ENCODE measurements at regions not wholly inside any gene's neighbourhood (a gene's known extent, or its start where the extent isn't known, plus 50 kb on each side); places are given as distances from the start of the nearest gene placed in this dataset.

DNA sequence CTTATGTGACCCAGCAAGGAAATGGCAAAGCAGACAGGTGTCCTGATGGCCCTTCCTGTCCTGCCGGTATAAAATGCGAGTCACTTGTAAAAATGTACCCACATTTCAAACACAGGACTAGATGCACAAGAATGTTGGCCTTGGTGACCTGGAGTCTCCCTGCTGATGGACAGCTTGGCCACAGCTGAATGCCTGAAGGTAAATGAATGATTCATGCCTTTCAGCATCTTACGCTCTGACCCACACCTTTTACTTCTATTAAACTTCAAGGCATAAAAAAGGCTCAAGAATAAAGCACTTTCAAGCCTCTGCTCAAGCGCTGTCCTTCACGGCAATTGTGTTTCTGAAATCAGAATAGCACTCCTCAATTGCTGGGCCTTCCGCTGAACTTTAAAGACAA is 228.0 kb upstream of the SLCO3A1 start:
- no peak for DNase-seq
- intact Hi-C loops (cut with micrococcal nuclease; ENCODE audit: unreplicated experiment), result no loop called here
- TF ChIP-seq, protein P1, sequence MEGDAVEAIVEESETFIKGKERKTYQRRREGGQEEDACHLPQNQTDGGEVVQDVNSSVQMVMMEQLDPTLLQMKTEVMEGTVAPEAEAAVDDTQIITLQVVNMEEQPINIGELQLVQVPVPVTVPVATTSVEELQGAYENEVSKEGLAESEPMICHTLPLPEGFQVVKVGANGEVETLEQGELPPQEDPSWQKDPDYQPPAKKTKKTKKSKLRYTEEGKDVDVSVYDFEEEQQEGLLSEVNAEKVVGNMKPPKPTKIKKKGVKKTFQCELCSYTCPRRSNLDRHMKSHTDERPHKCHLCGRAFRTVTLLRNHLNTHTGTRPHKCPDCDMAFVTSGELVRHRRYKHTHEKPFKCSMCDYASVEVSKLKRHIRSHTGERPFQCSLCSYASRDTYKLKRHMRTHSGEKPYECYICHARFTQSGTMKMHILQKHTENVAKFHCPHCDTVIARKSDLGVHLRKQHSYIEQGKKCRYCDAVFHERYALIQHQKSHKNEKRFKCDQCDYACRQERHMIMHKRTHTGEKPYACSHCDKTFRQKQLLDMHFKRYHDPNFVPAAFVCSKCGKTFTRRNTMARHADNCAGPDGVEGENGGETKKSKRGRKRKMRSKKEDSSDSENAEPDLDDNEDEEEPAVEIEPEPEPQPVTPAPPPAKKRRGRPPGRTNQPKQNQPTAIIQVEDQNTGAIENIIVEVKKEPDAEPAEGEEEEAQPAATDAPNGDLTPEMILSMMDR (IDR thresholded peaks at IDR 0.05; ENCODE audit: unreplicated experiment), result no peak
- Mint-ChIP-seq H3K36me3 (ENCODE audit: insufficient read depth, unreplicated experiment) (no peaks in the 10 kb centered on the region), H3K9me3 (ENCODE audit: low read depth, unreplicated experiment) (no peaks in the 10 kb centered on the region), H3K27me3 (ENCODE audit: unreplicated experiment) (no peaks in the 10 kb centered on the region), H3K4me3 (ENCODE audit: low read depth, unreplicated experiment) (no peak overlapping the region), H3K27ac (ENCODE audit: unreplicated experiment) (no peak overlapping the region), H3K4me1 (ENCODE audit: low read depth, unreplicated experiment) (no peaks in the 10 kb centered on the region)
- CTCF ChIA-PET, result interaction anchor here (1.6 kb wide), 1 partner anchor 9 kb away, joined by 3 read pairs; no protein-coding TSS in a partner anchor
- no TSS peak for BruUV-seq (replicated peaks)

DNA sequence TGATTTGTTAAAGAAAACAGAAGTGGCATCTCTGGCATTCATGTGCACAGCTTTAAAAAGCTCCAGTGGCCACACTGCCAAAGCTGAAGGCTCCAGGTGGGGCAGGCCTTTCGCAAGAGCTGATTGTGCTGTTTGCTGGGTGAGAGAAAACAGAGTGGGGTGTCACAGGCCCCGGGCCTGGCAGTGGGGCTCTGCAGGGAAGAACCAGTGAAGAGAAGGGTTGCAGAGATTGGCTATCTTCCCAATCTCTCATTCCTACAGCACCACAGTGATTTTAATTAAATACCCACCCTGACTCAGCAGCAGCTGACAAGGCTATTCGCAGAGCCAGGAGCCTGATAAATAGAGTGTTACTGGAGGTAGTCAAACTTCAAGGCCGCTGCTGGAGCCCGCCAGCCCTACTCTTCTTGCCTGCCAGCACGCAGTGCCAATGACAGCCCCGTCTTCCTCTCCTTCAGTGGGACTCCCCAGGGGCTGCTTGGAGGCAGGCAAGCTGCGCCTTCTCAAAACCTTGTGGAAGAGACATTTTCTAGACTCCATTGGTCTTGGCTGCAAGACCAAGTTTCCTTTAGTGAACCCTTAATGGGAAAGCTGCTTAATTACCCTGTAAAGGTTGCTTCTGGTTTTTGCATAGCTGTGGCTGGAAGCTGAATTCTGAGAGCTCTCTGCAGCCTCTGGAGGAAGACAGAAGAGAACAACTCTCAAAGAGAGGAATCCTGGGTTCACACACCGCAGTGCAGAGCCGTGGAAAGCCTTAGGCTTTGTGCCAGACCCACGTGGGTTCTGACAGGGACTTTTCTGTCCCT is 225.8 kb upstream of the SLCO3A1 start:
- H3K27me3 Mint-ChIP-seq (ENCODE audit: unreplicated experiment), result no peaks in the 10 kb centered on the region
- H3K27ac Mint-ChIP-seq (ENCODE audit: unreplicated experiment), result no peak overlapping the region
- H3K36me3 Mint-ChIP-seq (ENCODE audit: insufficient read depth, unreplicated experiment), result no peaks in the 10 kb centered on the region
- CTCF ChIA-PET, result no interaction called here
- H3K9me3 Mint-ChIP-seq (ENCODE audit: low read depth, unreplicated experiment), result no peaks in the 10 kb centered on the region
- intact Hi-C loops (cut with micrococcal nuclease; ENCODE audit: unreplicated experiment), result no loop called here
- no TSS peak for BruUV-seq (replicated peaks)
- TF ChIP-seq, protein P1 (IDR thresholded peaks at IDR 0.05; ENCODE audit: unreplicated experiment), result no peak
- no peak overlapping the region for H3K4me3 Mint-ChIP-seq (ENCODE audit: low read depth, unreplicated experiment)
- H3K4me1 Mint-ChIP-seq (ENCODE audit: low read depth, unreplicated experiment), result no peaks in the 10 kb centered on the region
- DNase-seq, result no peak

- no TSS peak for BruUV-seq (replicated peaks)
- Mint-ChIP-seq H3K4me1 (ENCODE audit: low read depth, unreplicated experiment) (no peaks in the 10 kb centered on the region), H3K27ac (ENCODE audit: unreplicated experiment) (no peak overlapping the region), H3K9me3 (ENCODE audit: low read depth, unreplicated experiment) (no peaks in the 10 kb centered on the region), H3K4me3 (ENCODE audit: low read depth, unreplicated experiment) (no peak overlapping the region), H3K36me3 (ENCODE audit: insufficient read depth, unreplicated experiment) (no peaks in the 10 kb centered on the region), H3K27me3 (ENCODE audit: unreplicated experiment) (no peaks in the 10 kb centered on the region)
- CTCF ChIA-PET, result no interaction called here
- intact Hi-C loops (cut with micrococcal nuclease; ENCODE audit: unreplicated experiment), result no loop called here
- TF ChIP-seq, protein P1 (IDR thresholded peaks at IDR 0.05; ENCODE audit: unreplicated experiment), result no peak
- DNase-seq, result no peak
Observed at GRCh38 chr15:91630090-91630489, 223.4 kb upstream of the SLCO3A1 start.

DNA sequence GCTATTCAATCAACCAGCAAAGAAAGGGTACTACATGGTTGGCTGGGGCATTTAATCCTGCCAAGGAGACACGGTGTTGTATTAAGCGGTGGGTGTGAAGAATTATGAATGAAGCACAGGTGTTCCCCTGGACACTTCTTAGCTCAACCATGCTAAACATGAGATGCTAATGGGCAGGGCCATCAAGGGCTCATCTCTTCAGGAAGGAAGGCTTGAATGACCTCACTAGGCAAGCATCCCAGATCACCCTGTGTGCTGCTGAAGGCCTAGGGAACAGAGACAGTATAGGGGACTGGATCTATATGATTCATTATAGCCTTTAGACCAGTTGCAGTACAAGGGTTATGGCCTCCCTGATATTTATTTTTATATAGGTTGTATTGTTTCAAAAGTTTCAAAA is 221.3 kb upstream of the SLCO3A1 start:
- CTCF ChIA-PET, result no interaction called here
- intact Hi-C loops (cut with micrococcal nuclease; ENCODE audit: unreplicated experiment), result no loop called here
- BruUV-seq (replicated peaks), result no TSS peak
- Mint-ChIP-seq H3K9me3 (ENCODE audit: low read depth, unreplicated experiment) (no peaks in the 10 kb centered on the region), H3K4me1 (ENCODE audit: low read depth, unreplicated experiment) (no peaks in the 10 kb centered on the region), H3K4me3 (ENCODE audit: low read depth, unreplicated experiment) (no peak overlapping the region), H3K36me3 (ENCODE audit: insufficient read depth, unreplicated experiment) (no peaks in the 10 kb centered on the region), H3K27me3 (ENCODE audit: unreplicated experiment) (no peaks in the 10 kb centered on the region), H3K27ac (ENCODE audit: unreplicated experiment) (no peak overlapping the region)
- DNase-seq, result no peak
- TF ChIP-seq, protein P1 (IDR thresholded peaks at IDR 0.05; ENCODE audit: unreplicated experiment), result no peak

Measured in Calu3 (cell line).